ENCODE measurements at regions not wholly inside any gene's neighbourhood (a gene's known extent, or its start where the extent isn't known, plus 50 kb on each side); places are given as distances from the start of the nearest gene placed in this dataset.

- Histone ChIP-seq H3K4me1 (ENCODE audit: insufficient read depth) (peaks cover 1% of the 10 kb centered on the region), H3K27me3 (no peaks in the 10 kb centered on the region), H3K36me3 (no peaks in the 10 kb centered on the region), H3K4me3 (no peak overlapping the region), H3K9me3 (no peaks in the 10 kb centered on the region), H3K27ac (no peak overlapping the region)
- WGBS, 3 donors = 79 to 87% (median 86%) methylated on average over 4 of the region's 4 CpGs
- DNase-seq = no peak
- no peak for TF ChIP-seq EP300 (IDR thresholded peaks at IDR 0.05)
- no peak for TF ChIP-seq CTCF (IDR thresholded peaks at IDR 0.05)
- no peak for TF ChIP-seq POLR2A (IDR thresholded peaks at IDR 0.05)
- intact Hi-C loops (cut with DNase I) = no loop called here
Measured at GRCh38 chrX:39008549-39008948, 207.3 kb downstream of the MID1IP1 start.

GRCh38 chrX:39011454-39012221, 210.4 kb downstream of the MID1IP1 start:
- TF ChIP-seq POLR2A (IDR thresholded peaks at IDR 0.05) (no peak), EP300 (IDR thresholded peaks at IDR 0.05) (no peak), CTCF (IDR thresholded peaks at IDR 0.05) (no peak)
- H3K27ac ChIP-seq = no peak overlapping the region
- no peak for DNase-seq
- intact Hi-C loops (cut with DNase I) = no loop called here
- H3K4me3 ChIP-seq = no peak overlapping the region
- H3K27me3 ChIP-seq = no peaks in the 10 kb centered on the region
- WGBS, 3 donors = 62 to 66% (median 63%) methylated on average over 10 of the region's 10 CpGs
- H3K9me3 ChIP-seq = no peaks in the 10 kb centered on the region
- no peaks in the 10 kb centered on the region for H3K4me1 ChIP-seq (ENCODE audit: insufficient read depth)
- H3K36me3 ChIP-seq = no peaks in the 10 kb centered on the region

GRCh38 chrX:39012621-39013111, 211.4 kb downstream of the MID1IP1 start:
- Histone ChIP-seq H3K27ac (no peak overlapping the region), H3K4me1 (ENCODE audit: insufficient read depth) (no peaks in the 10 kb centered on the region), H3K4me3 (no peak overlapping the region), H3K27me3 (no peaks in the 10 kb centered on the region), H3K36me3 (no peaks in the 10 kb centered on the region), H3K9me3 (no peaks in the 10 kb centered on the region)
- intact Hi-C loops (cut with DNase I) = no loop called here
- no peak for DNase-seq
- 27 to 35% (median 31%) methylated on average over 4 of the region's 4 CpGs for WGBS, 3 donors
- TF ChIP-seq POLR2A (IDR thresholded peaks at IDR 0.05) (no peak), EP300 (IDR thresholded peaks at IDR 0.05) (no peak)

- H3K36me3 ChIP-seq = no peaks in the 10 kb centered on the region
- no peak for TF ChIP-seq EP300 (IDR thresholded peaks at IDR 0.05)
- no peak for TF ChIP-seq CTCF (IDR thresholded peaks at IDR 0.05)
- no peak for TF ChIP-seq POLR2A (IDR thresholded peaks at IDR 0.05)
- H3K27me3 ChIP-seq = no peaks in the 10 kb centered on the region
- H3K9me3 ChIP-seq = no peaks in the 10 kb centered on the region
- intact Hi-C loops (cut with DNase I) = no loop called here
- DNase-seq = no peak
- no peaks in the 10 kb centered on the region for H3K4me1 ChIP-seq (ENCODE audit: insufficient read depth)
- WGBS, 3 donors = 74 to 83% (median 81%) methylated on average over 3 of the region's 3 CpGs
- H3K27ac ChIP-seq = no peak overlapping the region
- no peak overlapping the region for H3K4me3 ChIP-seq
Measured at GRCh38 chrX:39016556-39016955, 215.3 kb downstream of the MID1IP1 start.

GRCh38 chrX:39017077-39017476, 215.8 kb downstream of the MID1IP1 start:
- H3K27ac ChIP-seq = no peak overlapping the region
- intact Hi-C loops (cut with DNase I) = no loop called here
- H3K9me3 ChIP-seq = no peaks in the 10 kb centered on the region
- TF ChIP-seq CTCF (IDR thresholded peaks at IDR 0.05) (no peak), POLR2A (IDR thresholded peaks at IDR 0.05) (no peak), EP300 (IDR thresholded peaks at IDR 0.05) (no peak)
- DNase-seq = no peak
- no peaks in the 10 kb centered on the region for H3K36me3 ChIP-seq
- H3K4me3 ChIP-seq = no peak overlapping the region
- 75 to 82% (median 79%) methylated on average over 4 of the region's 4 CpGs for WGBS, 3 donors
- H3K4me1 ChIP-seq (ENCODE audit: insufficient read depth) = no peaks in the 10 kb centered on the region
- no peaks in the 10 kb centered on the region for H3K27me3 ChIP-seq

All from ovary (tissue), 7 donors.